ENCODE measurements at regions not wholly inside any gene's neighbourhood (a gene's known extent, or its start where the extent isn't known, plus 50 kb on each side); places are given as distances from the start of the nearest gene placed in this dataset.

DNA sequence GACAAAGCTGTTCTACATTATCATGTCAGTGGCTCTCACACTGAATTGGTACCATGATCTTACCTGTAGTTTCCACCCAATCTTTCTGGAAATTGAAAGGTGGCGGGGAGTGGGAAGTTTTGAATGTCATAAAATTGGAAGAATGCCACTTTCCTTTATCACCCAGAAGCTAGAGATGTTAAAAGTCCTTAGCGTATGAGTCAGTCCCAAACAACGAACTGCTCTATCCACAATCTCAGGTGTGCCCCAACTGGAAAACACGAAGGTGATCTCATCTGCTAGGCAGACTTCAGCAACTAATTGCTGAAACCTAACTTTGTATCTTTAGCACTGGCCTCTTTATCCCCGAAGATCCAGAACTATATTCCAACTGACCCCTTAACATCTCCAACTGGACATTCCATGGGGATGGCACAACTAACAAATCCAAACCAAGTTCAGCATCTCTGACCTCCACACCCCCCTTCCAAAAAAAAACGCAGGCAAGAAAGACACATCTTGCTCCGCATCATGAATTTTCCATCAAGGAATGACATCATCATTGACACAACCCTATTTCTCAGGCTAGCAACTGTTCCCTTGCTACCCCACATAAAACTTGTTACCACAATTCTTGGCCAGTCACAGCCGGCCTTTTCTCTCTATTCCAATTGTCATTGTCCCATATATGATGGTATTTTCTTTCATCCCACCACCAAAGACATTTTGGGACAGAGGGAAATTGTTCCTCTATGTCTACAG is 175.4 kb downstream of the KLF12 start:
- DNase-seq (ENCODE audit: extremely low read depth, insufficient read length): no peak
- Histone ChIP-seq H3K27me3 (replicated peaks; ENCODE audit: control insufficient read depth, insufficient read depth, low read length) (no peaks in the 10 kb centered on the region), H3K36me3 (ENCODE audit: control insufficient read depth, insufficient read depth, low read length) (no peaks in the 10 kb centered on the region), H3K4me3 (replicated peaks; ENCODE audit: low read depth, low read length) (no peak overlapping the region)
- TF ChIP-seq CTCF (IDR thresholded peaks at IDR 0.05; ENCODE audit: insufficient read depth, low read length, poor library complexity, severe bottlenecking): no peak

- no peak for TF ChIP-seq CTCF (IDR thresholded peaks at IDR 0.05; ENCODE audit: insufficient read depth, low read length, poor library complexity, severe bottlenecking)
Observed at GRCh38 chr13:73957889-73958288, 176.3 kb downstream of the KLF12 start.

DNA sequence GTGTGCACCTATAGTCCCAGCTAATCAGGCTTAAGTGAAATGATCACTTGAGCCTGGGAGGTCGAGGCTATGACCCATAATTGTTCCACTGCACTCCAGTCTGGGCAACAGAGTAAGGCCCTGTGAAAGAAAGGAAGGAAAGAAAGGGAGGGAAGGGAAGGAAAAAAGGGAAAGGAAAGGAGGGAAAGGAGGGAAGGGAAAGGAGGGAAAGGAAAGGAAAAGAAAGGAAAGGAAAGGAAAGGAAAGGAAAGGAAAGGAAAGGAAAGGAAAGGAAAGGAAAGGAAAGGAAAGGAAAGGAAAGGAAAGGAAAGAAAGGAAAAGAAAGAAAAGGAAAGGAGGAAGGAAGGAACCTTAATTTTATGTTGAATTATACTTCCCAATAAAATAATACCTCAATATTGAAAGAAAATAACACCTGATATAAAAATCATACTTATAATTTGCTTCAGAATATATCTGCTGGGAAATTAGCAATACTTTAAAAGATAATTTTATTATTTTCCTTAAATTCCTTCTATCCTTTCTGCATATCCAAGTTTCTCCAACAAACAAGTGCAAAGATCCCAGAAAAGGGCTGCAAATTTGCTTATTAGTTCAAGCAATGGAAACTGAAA is 177.3 kb downstream of the KLF12 start:
- Histone ChIP-seq H3K4me3 (replicated peaks; ENCODE audit: low read depth, low read length) (no peak overlapping the region), H3K27me3 (replicated peaks; ENCODE audit: control insufficient read depth, insufficient read depth, low read length) (no peaks in the 10 kb centered on the region), H3K36me3 (ENCODE audit: control insufficient read depth, insufficient read depth, low read length) (no peaks in the 10 kb centered on the region)
- no peak for DNase-seq (ENCODE audit: extremely low read depth, insufficient read length)
- TF ChIP-seq CTCF (IDR thresholded peaks at IDR 0.05; ENCODE audit: insufficient read depth, low read length, poor library complexity, severe bottlenecking): no peak

More at GRCh38 chr13:73957889-73958288, 176.3 kb downstream of the KLF12 start:
- no peak for DNase-seq (ENCODE audit: extremely low read depth, insufficient read length)
- Histone ChIP-seq H3K4me3 (replicated peaks; ENCODE audit: low read depth, low read length) (no peak overlapping the region), H3K36me3 (ENCODE audit: control insufficient read depth, insufficient read depth, low read length) (no peaks in the 10 kb centered on the region), H3K27me3 (replicated peaks; ENCODE audit: control insufficient read depth, insufficient read depth, low read length) (no peaks in the 10 kb centered on the region)

GRCh38 chr13:73955977-73956500 is 178.2 kb downstream of the KLF12 start:
- Histone ChIP-seq H3K36me3 (ENCODE audit: control insufficient read depth, insufficient read depth, low read length) (no peaks in the 10 kb centered on the region), H3K27me3 (replicated peaks; ENCODE audit: control insufficient read depth, insufficient read depth, low read length) (no peaks in the 10 kb centered on the region), H3K4me3 (replicated peaks; ENCODE audit: low read depth, low read length) (no peak overlapping the region)
- DNase-seq (ENCODE audit: extremely low read depth, insufficient read length): no peak
- TF ChIP-seq CTCF (IDR thresholded peaks at IDR 0.05; ENCODE audit: insufficient read depth, low read length, poor library complexity, severe bottlenecking): no peak

DNA sequence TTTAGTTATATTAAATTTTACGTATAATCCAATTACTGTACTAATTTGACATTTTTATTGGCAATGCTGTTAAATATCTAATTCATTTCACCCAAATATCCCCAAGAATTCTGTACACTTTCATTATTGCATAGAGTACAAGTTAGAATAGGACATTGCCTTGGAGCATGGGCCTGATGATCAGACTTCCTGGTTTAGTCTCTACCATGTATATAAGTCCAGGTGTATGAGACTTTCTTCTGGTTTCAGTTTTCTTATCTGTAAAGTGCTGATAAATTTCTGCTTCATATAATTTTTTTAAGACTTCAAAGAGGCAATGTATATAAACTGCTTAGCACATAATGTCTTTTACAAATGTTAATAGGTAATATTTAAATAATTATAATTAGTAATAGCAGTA is 179.4 kb downstream of the KLF12 start:
- Histone ChIP-seq H3K27me3 (replicated peaks; ENCODE audit: control insufficient read depth, insufficient read depth, low read length) (no peaks in the 10 kb centered on the region), H3K4me3 (replicated peaks; ENCODE audit: low read depth, low read length) (no peak overlapping the region), H3K36me3 (ENCODE audit: control insufficient read depth, insufficient read depth, low read length) (no peaks in the 10 kb centered on the region)
- no peak for DNase-seq (ENCODE audit: extremely low read depth, insufficient read length)
- no peak for TF ChIP-seq CTCF (IDR thresholded peaks at IDR 0.05; ENCODE audit: insufficient read depth, low read length, poor library complexity, severe bottlenecking)
